Astrocyte (in vitro differentiated cells and primary cell): ENCODE measurements at regions not wholly inside any gene's neighbourhood (a gene's known extent, or its start where the extent isn't known, plus 50 kb on each side); places are given as distances from the start of the nearest gene placed in this dataset.

Experiments
- DNase-seq: peaks from one replicate; pipeline ENCODE4 v3.0.0-alpha.2; 2010; ENCODE audit warnings: low read depth
- FAIRE-seq: peaks from 2 replicates; lab custom pipeline; 2011; peaks lifted over from hg19 to GRCh38; lab: Jason Lieb, UNC
- H2AFZ ChIP-seq: 2 replicates; pipeline ENCODE4 v1.6.0; 2012; ENCODE audit warnings: low read depth, low read length, inconsistent platforms
- H3K27ac ChIP-seq: 2 replicates; pipeline ENCODE4 v1.5.1; 2011; ENCODE audit warnings: low read depth, low read length, inconsistent platforms
- H3K27me3 ChIP-seq: 2 replicates; pipeline ENCODE4 v1.6.0; 2011; ENCODE audit warnings: low read length, inconsistent platforms; ENCODE audit not compliant: insufficient read depth
- H3K36me3 ChIP-seq: 2 replicates; pipeline ENCODE4 v1.5.1; 2011; ENCODE audit warnings: low read length, inconsistent platforms; ENCODE audit not compliant: insufficient read depth
- H3K4me1 ChIP-seq: 2 replicates; pipeline ENCODE4 v1.5.1; 2011; ENCODE audit warnings: low read length, inconsistent platforms; ENCODE audit not compliant: insufficient read depth
- H3K4me2 ChIP-seq: 2 replicates; pipeline ENCODE4 v1.6.0; 2012; ENCODE audit warnings: low read length, inconsistent platforms
- H3K4me3 ChIP-seq: 2 replicates; pipeline ENCODE4 v1.5.1; 2011; ENCODE audit warnings: low read depth, mild to moderate bottlenecking, low read length, inconsistent platforms; ENCODE audit not compliant: insufficient read depth
- H3K79me2 ChIP-seq: 2 replicates; pipeline ENCODE4 v1.6.0; 2012; ENCODE audit warnings: mild to moderate bottlenecking, low read length, inconsistent platforms; ENCODE audit not compliant: insufficient read depth
- H3K9ac ChIP-seq: 2 replicates; pipeline ENCODE4 v1.6.0; 2012; ENCODE audit warnings: mild to moderate bottlenecking, low read length, inconsistent platforms
- H3K9me3 ChIP-seq: 2 replicates; pipeline ENCODE4 v1.5.1; 2012; ENCODE audit warnings: low read depth, mild to moderate bottlenecking, low read length, inconsistent platforms; ENCODE audit not compliant: insufficient read depth
- H4K20me1 ChIP-seq: 2 replicates; pipeline ENCODE4 v1.6.0; 2012; ENCODE audit warnings: low read length, inconsistent platforms; ENCODE audit not compliant: insufficient read depth
- H3K27ac Mint-ChIP-seq: one replicate; pipeline ENCODE4 v1.8.0; 2021; ENCODE audit warnings: mild to moderate bottlenecking, mixed read lengths; ENCODE audit not compliant: unreplicated experiment
- H3K27me3 Mint-ChIP-seq: one replicate; pipeline ENCODE4 v1.8.0; 2021; ENCODE audit warnings: low read depth, mixed read lengths; ENCODE audit not compliant: unreplicated experiment
- H3K36me3 Mint-ChIP-seq: one replicate; pipeline ENCODE4 v1.8.0; 2021; ENCODE audit warnings: low read depth, mixed read lengths; ENCODE audit not compliant: unreplicated experiment
- H3K4me1 Mint-ChIP-seq: one replicate; pipeline ENCODE4 v1.8.0; 2021; ENCODE audit warnings: low read depth, mixed read lengths; ENCODE audit not compliant: unreplicated experiment
- H3K4me3 Mint-ChIP-seq: one replicate; pipeline ENCODE4 v1.8.0; 2021; ENCODE audit warnings: mild to moderate bottlenecking, moderate library complexity, mixed read lengths; ENCODE audit not compliant: unreplicated experiment
- H3K9me3 Mint-ChIP-seq: one replicate; pipeline ENCODE4 v1.8.0; 2021; ENCODE audit warnings: mild to moderate bottlenecking, mixed read lengths; ENCODE audit not compliant: unreplicated experiment
- CTCF ChIP-seq: IDR thresholded peaks from 2 replicates; pipeline ENCODE4 v1.5.1; 2011; ENCODE audit warnings: low read depth, mild to moderate bottlenecking, inconsistent platforms, low read length, moderate library complexity; ENCODE audit not compliant: insufficient read depth
- EZH2 ChIP-seq: IDR thresholded peaks from 2 replicates; pipeline ENCODE4 v1.6.1; 2012; ENCODE audit warnings: mild to moderate bottlenecking, low read length, inconsistent platforms; ENCODE audit not compliant: insufficient read depth

DNA sequence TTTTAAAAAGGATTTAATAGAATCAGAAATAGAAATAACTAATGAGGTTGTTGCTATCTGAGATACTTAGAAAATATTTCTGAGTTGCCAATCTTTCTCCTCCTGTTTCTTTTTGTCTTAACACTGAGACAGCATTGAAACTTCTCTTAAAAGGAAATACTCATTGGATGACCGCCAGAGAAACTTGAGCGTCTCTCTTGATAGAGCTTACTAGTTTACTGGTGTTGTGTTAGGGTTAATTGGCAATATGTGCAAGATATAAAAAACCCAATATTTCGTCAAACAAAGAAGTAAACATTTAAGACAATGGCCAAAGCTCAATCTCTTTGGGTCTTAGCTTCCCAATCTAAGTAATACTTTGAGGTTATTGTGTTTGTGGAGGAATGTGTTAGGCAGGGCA is 176.4 kb upstream of the CHD1 start:
- Mint-ChIP-seq H3K4me1 (no peaks in the 10 kb centered on the region), H3K27me3 (no peaks in the 10 kb centered on the region), H3K36me3 (no peaks in the 10 kb centered on the region), H3K9me3 (no peaks in the 10 kb centered on the region), H3K4me3 (no peak overlapping the region), H3K27ac (no peak overlapping the region)
- Histone ChIP-seq H3K27me3 (no peaks in the 10 kb centered on the region), H3K79me2 (no peaks in the 10 kb centered on the region), H3K4me3 (no peak overlapping the region), H4K20me1 (no peaks in the 10 kb centered on the region), H3K36me3 (no peaks in the 10 kb centered on the region), H3K27ac (no peak overlapping the region), H2AFZ (no peak overlapping the region), H3K9me3 (no peaks in the 10 kb centered on the region), H3K4me2 (no peak overlapping the region), H3K9ac (no peak overlapping the region), H3K4me1 (no peaks in the 10 kb centered on the region)
- FAIRE-seq, result no peak
- no peak for TF ChIP-seq CTCF
- no peak for TF ChIP-seq EZH2
- peak; percentile 10 for DNase-seq

- H3K4me1 Mint-ChIP-seq, result no peaks in the 10 kb centered on the region
- Histone ChIP-seq H3K36me3 (no peaks in the 10 kb centered on the region), H3K4me1 (no peaks in the 10 kb centered on the region), H4K20me1 (no peaks in the 10 kb centered on the region), H3K4me3 (no peak overlapping the region), H3K79me2 (no peaks in the 10 kb centered on the region), H3K9ac (no peak overlapping the region), H2AFZ (no peak overlapping the region), H3K9me3 (no peaks in the 10 kb centered on the region), H3K27me3 (no peaks in the 10 kb centered on the region), H3K27ac (no peak overlapping the region), H3K4me2 (no peak overlapping the region)
- H3K9me3 Mint-ChIP-seq, result no peaks in the 10 kb centered on the region
- H3K27me3 Mint-ChIP-seq, result no peaks in the 10 kb centered on the region
- DNase-seq (peak; percentile 10), FAIRE-seq (no peak)
- no peaks in the 10 kb centered on the region for H3K36me3 Mint-ChIP-seq
- no peak overlapping the region for H3K27ac Mint-ChIP-seq
- no peak overlapping the region for H3K4me3 Mint-ChIP-seq
- TF ChIP-seq EZH2 (no peak), CTCF (peak; percentile 44)
Observed at GRCh38 chr5:99104538-99105132, 175.8 kb upstream of the CHD1 start.

- no peaks in the 10 kb centered on the region for H3K9me3 Mint-ChIP-seq
- Histone ChIP-seq H3K79me2 (no peaks in the 10 kb centered on the region), H3K4me1 (no peaks in the 10 kb centered on the region), H3K27me3 (no peaks in the 10 kb centered on the region), H3K9ac (no peak overlapping the region), H3K27ac (no peak overlapping the region), H4K20me1 (no peaks in the 10 kb centered on the region), H3K4me3 (no peak overlapping the region), H3K4me2 (no peak overlapping the region), H3K36me3 (no peaks in the 10 kb centered on the region), H3K9me3 (no peaks in the 10 kb centered on the region), H2AFZ (no peak overlapping the region)
- DNase-seq, result no peak
- H3K4me1 Mint-ChIP-seq, result no peaks in the 10 kb centered on the region
- H3K4me3 Mint-ChIP-seq, result no peak overlapping the region
- no peak overlapping the region for H3K27ac Mint-ChIP-seq
- no peaks in the 10 kb centered on the region for H3K36me3 Mint-ChIP-seq
- H3K27me3 Mint-ChIP-seq, result no peaks in the 10 kb centered on the region
- FAIRE-seq, result no peak
- TF ChIP-seq CTCF (no peak), EZH2 (no peak)
Observed at GRCh38 chr5:99102073-99102697, 173.4 kb upstream of the CHD1 start.
